DND-41 (cell line): ENCODE measurements at regions not wholly inside any gene's neighbourhood (a gene's known extent, or its start where the extent isn't known, plus 50 kb on each side); places are given as distances from the start of the nearest gene placed in this dataset.

Experiments
- ATAC-seq: fragments of 200-7000 bp; cut with Tn5 transposase; 3 replicates; pipeline ENCODE4 v1.9.1; 2021; ENCODE audit warnings: low read depth; ENCODE audit not compliant: insufficient read depth
- DNase-seq: peaks from one replicate; pipeline ENCODE4 v3.0.0-alpha.2; 2020
- H2AFZ ChIP-seq: 2 replicates; pipeline ENCODE4 v1.6.0; 2012; ENCODE audit warnings: low read depth, low read length
- H3K27ac ChIP-seq: 2 replicates; pipeline ENCODE4 v1.5.1; 2012; ENCODE audit warnings: low read length, inconsistent platforms
- H3K27me3 ChIP-seq: fragments of 200-600 bp; sonication (generic); 2 replicates; pipeline ENCODE4 v1.6.0; 2012; ENCODE audit warnings: low read length, mild to moderate bottlenecking, inconsistent platforms; ENCODE audit not compliant: insufficient read depth, poor library complexity
- H3K36me3 ChIP-seq: 2 replicates; pipeline ENCODE4 v1.5.1; 2012; ENCODE audit warnings: low read length, inconsistent platforms; ENCODE audit not compliant: insufficient read depth
- H3K4me1 ChIP-seq: 2 replicates; pipeline ENCODE4 v1.5.1; 2012; ENCODE audit warnings: mild to moderate bottlenecking, low read length; ENCODE audit not compliant: insufficient read depth
- H3K4me2 ChIP-seq: 2 replicates; pipeline ENCODE4 v1.6.0; 2012; ENCODE audit warnings: mild to moderate bottlenecking, moderate library complexity, low read length, inconsistent platforms; ENCODE audit not compliant: insufficient read depth
- H3K4me3 ChIP-seq, 2 experiments: fragments of 200-600 bp in 1 of 2; shearing (Covaris generic) in 1 of 2; 2 replicates each; pipeline ENCODE4 v1.5.1; 2012 to 2016; ENCODE audit warnings: inconsistent platforms in 2 of 2, low read length in 2 of 2, mild to moderate bottlenecking in 2 of 2, low read depth in 1 of 2, moderate library complexity in 1 of 2
- H3K79me2 ChIP-seq: 2 replicates; pipeline ENCODE4 v1.6.0; 2012; ENCODE audit warnings: low read length, inconsistent platforms; ENCODE audit not compliant: insufficient read depth
- H3K9ac ChIP-seq: 2 replicates; pipeline ENCODE4 v1.6.0; 2012; ENCODE audit warnings: low read depth, mild to moderate bottlenecking, inconsistent platforms, low read length, moderate library complexity
- H3K9me3 ChIP-seq: 2 replicates; pipeline ENCODE4 v1.5.1; 2012; ENCODE audit warnings: low read length, moderate library complexity, mild to moderate bottlenecking, inconsistent platforms; ENCODE audit not compliant: insufficient read depth, severe bottlenecking
- H4K20me1 ChIP-seq: 2 replicates; pipeline ENCODE4 v1.6.0; 2012; ENCODE audit warnings: low read length; ENCODE audit not compliant: insufficient read depth
- CTCF ChIP-seq: IDR thresholded peaks from 2 replicates; pipeline ENCODE4 v1.5.1; 2012; ENCODE audit warnings: borderline replicate concordance, low read length, moderate library complexity, mild to moderate bottlenecking; ENCODE audit not compliant: poor library complexity, severe bottlenecking; ENCODE audit errors: extremely low read depth
- EZH2 ChIP-seq: IDR thresholded peaks from 3 replicates; pipeline ENCODE4 v1.6.1; 2012; ENCODE audit warnings: borderline replicate concordance, low read depth, mild to moderate bottlenecking, moderate library complexity, low read length, inconsistent platforms; ENCODE audit not compliant: severe bottlenecking

- Histone ChIP-seq H3K36me3 (no peaks in the 10 kb centered on the region), H2AFZ (no peak overlapping the region), H3K4me3 (no peak overlapping the region), H4K20me1 (no peaks in the 10 kb centered on the region), H3K9me3 (no peaks in the 10 kb centered on the region), H3K4me2 (no peak overlapping the region), H3K79me2 (no peaks in the 10 kb centered on the region), H3K27me3 (peaks cover 7% of the 10 kb centered on the region), H3K4me1 (no peaks in the 10 kb centered on the region), H3K27ac (no peak overlapping the region), H3K9ac (no peak overlapping the region)
- ATAC-seq (no peak), DNase-seq (no peak)
- no peak for TF ChIP-seq CTCF
- TF ChIP-seq EZH2, result no peak
These were observed 87.7 kb downstream of the PTGR3 start for GRCh38 chr18:75121266-75121665.

- no peaks in the 10 kb centered on the region for H4K20me1 ChIP-seq
- no peak overlapping the region for H3K4me2 ChIP-seq
- H3K27ac ChIP-seq, result no peak overlapping the region
- H3K79me2 ChIP-seq, result no peaks in the 10 kb centered on the region
- no peak for TF ChIP-seq CTCF
- no peak for TF ChIP-seq EZH2
- peaks cover 7% of the 10 kb centered on the region for H3K27me3 ChIP-seq
- ATAC-seq (no peak), DNase-seq (no peak)
- no peaks in the 10 kb centered on the region for H3K4me1 ChIP-seq
- H3K9ac ChIP-seq, result no peak overlapping the region
- no peaks in the 10 kb centered on the region for H3K36me3 ChIP-seq
- no peak overlapping the region for H2AFZ ChIP-seq
- H3K4me3 ChIP-seq, result no peak overlapping the region
- H3K9me3 ChIP-seq, result no peaks in the 10 kb centered on the region
These were observed 88.4 kb downstream of the PTGR3 start for GRCh38 chr18:75120521-75120920.

- H3K36me3 ChIP-seq, result no peaks in the 10 kb centered on the region
- ATAC-seq, result no peak
- TF ChIP-seq EZH2 (no peak), CTCF (no peak)
These were observed 92.1 kb downstream of the PTGR3 start for GRCh38 chr18:75116809-75117208.

GRCh38 chr18:75116165-75116564 lies 92.8 kb downstream of the PTGR3 start:
- Histone ChIP-seq H3K36me3 (no peaks in the 10 kb centered on the region), H3K9ac (no peak overlapping the region), H3K9me3 (no peaks in the 10 kb centered on the region), H3K4me1 (no peaks in the 10 kb centered on the region), H2AFZ (no peak overlapping the region), H3K27me3 (peaks cover 7% of the 10 kb centered on the region), H4K20me1 (no peaks in the 10 kb centered on the region), H3K4me2 (no peak overlapping the region), H3K4me3 (no peak overlapping the region), H3K27ac (no peak overlapping the region), H3K79me2 (no peaks in the 10 kb centered on the region)
- TF ChIP-seq CTCF, result no peak
- no peak for DNase-seq
- ATAC-seq, result peak; percentile 35; the same call in 1 of the 3 replicates

More at GRCh38 chr18:75116809-75117208, 92.1 kb downstream of the PTGR3 start:
- Histone ChIP-seq H3K79me2 (no peaks in the 10 kb centered on the region), H2AFZ (no peak overlapping the region), H3K9ac (no peak overlapping the region), H3K4me2 (no peak overlapping the region), H4K20me1 (no peaks in the 10 kb centered on the region), H3K27ac (no peak overlapping the region), H3K4me1 (no peaks in the 10 kb centered on the region), H3K4me3 (no peak overlapping the region), H3K9me3 (no peaks in the 10 kb centered on the region), H3K27me3 (peaks cover 7% of the 10 kb centered on the region)
- DNase-seq, result no peak
